WTC11 (cell line): ENCODE measurements at regions not wholly inside any gene's neighbourhood (a gene's known extent, or its start where the extent isn't known, plus 50 kb on each side); places are given as distances from the start of the nearest gene placed in this dataset.

ENCODE experiments used
- TF ChIP-seq, protein P1 (sequence below): fragments of 200-600 bp; IDR thresholded peaks from 2 replicates; pipeline ENCODE4 v1.8.0; 2022; ENCODE audit warnings: antibody characterized with exemption
- TF ChIP-seq, protein P2 (sequence below): sonication (generic); formaldehyde crosslinking; IDR thresholded peaks from 2 replicates; pipeline ENCODE4 v1.8.1; 2023; ENCODE audit warnings: mild to moderate bottlenecking, missing genetic modification reagents

DNA sequence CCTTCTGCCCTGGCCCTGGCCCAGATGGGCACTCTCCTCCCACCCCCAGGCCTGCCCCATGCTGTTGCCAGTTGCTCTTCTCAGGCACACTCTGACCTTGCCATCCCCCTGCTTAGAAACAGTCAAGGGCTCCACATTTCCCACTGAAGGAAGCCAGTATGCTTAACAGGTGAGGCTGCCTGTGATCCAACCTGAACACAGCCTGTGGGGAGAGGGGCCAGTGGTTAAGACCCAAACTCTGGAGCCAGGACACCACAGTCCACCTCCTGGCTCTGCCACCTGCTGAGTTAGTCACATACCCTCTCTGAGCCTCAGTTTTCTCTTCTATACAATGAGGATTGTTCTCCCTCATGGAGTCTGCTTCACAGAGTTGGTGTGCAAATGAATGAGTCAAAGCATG lies 526.9 kb downstream of the MATN1 start:
- TF ChIP-seq, protein P1, sequence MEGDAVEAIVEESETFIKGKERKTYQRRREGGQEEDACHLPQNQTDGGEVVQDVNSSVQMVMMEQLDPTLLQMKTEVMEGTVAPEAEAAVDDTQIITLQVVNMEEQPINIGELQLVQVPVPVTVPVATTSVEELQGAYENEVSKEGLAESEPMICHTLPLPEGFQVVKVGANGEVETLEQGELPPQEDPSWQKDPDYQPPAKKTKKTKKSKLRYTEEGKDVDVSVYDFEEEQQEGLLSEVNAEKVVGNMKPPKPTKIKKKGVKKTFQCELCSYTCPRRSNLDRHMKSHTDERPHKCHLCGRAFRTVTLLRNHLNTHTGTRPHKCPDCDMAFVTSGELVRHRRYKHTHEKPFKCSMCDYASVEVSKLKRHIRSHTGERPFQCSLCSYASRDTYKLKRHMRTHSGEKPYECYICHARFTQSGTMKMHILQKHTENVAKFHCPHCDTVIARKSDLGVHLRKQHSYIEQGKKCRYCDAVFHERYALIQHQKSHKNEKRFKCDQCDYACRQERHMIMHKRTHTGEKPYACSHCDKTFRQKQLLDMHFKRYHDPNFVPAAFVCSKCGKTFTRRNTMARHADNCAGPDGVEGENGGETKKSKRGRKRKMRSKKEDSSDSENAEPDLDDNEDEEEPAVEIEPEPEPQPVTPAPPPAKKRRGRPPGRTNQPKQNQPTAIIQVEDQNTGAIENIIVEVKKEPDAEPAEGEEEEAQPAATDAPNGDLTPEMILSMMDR = no peak
- TF ChIP-seq, protein P2, sequence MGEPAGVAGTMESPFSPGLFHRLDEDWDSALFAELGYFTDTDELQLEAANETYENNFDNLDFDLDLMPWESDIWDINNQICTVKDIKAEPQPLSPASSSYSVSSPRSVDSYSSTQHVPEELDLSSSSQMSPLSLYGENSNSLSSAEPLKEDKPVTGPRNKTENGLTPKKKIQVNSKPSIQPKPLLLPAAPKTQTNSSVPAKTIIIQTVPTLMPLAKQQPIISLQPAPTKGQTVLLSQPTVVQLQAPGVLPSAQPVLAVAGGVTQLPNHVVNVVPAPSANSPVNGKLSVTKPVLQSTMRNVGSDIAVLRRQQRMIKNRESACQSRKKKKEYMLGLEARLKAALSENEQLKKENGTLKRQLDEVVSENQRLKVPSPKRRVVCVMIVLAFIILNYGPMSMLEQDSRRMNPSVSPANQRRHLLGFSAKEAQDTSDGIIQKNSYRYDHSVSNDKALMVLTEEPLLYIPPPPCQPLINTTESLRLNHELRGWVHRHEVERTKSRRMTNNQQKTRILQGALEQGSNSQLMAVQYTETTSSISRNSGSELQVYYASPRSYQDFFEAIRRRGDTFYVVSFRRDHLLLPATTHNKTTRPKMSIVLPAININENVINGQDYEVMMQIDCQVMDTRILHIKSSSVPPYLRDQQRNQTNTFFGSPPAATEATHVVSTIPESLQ = no peak
